AG04449 (cell line): ENCODE measurements at regions not wholly inside any gene's neighbourhood (a gene's known extent, or its start where the extent isn't known, plus 50 kb on each side); places are given as distances from the start of the nearest gene placed in this dataset.

Experiments used
- CTCF ChIA-PET: fragments of 350-600 bp; formaldehyde crosslinking; extraction: SDS; loops from one replicate; lab custom pipeline; 2021; ENCODE audit warnings: antibody characterized with exemption; lab: Yijun Ruan, JAX
- POLR2A ChIA-PET: fragments of 400-600, 350-600 bp; formaldehyde crosslinking; extraction: SDS; loops from one replicate; lab custom pipeline; 2020; ENCODE audit warnings: antibody characterized with exemption, inconsistent platforms; lab: Yijun Ruan, JAX
- DNase-seq: peaks from one replicate; pipeline ENCODE4 v3.0.0-alpha.2; 2010; ENCODE audit warnings: low read depth, low spot score
- H3K4me3 ChIP-seq: 2 replicates; pipeline ENCODE4 v1.5.1; 2011; ENCODE audit warnings: low read depth, mild to moderate bottlenecking, control low read depth, low read length
- CTCF ChIP-seq: IDR thresholded peaks from one replicate; pipeline ENCODE4 v1.5.1; 2011; ENCODE audit warnings: mild to moderate bottlenecking, moderate library complexity, low read length, control low read depth, inconsistent platforms; ENCODE audit not compliant: insufficient read depth; ENCODE audit errors: missing control alignments

- ChIA-PET POLR2A (no interaction called here), CTCF (interaction anchor here (0.5 kb wide), 1 partner anchor 125 kb away, joined by 4 read pairs; no protein-coding TSS in a partner anchor)
- H3K4me3 ChIP-seq, result no peak overlapping the region
- DNase-seq, result no peak
- TF ChIP-seq CTCF, result no peak
Measured at GRCh38 chr6:9458424-9458823, 956.5 kb downstream of the TFAP2A start.

- CTCF ChIA-PET, result no interaction called here
- TF ChIP-seq CTCF, result no peak
- DNase-seq, result no peak
- POLR2A ChIA-PET, result no interaction called here
- no peak overlapping the region for H3K4me3 ChIP-seq
Measured at GRCh38 chr6:9455864-9456658, 958.8 kb downstream of the TFAP2A start.

GRCh38 chr6:9439621-9440330 lies 975.1 kb downstream of the TFAP2A start:
- ChIA-PET POLR2A (no interaction called here), CTCF (no interaction called here)
- no peak overlapping the region for H3K4me3 ChIP-seq
- DNase-seq, result no peak
- TF ChIP-seq CTCF, result no peak

GRCh38 chr6:9437836-9438235 lies 977.0 kb downstream of the TFAP2A start:
- DNase-seq, result no peak
- TF ChIP-seq CTCF, result no peak
- ChIA-PET CTCF (no interaction called here), POLR2A (no interaction called here)
- no peak overlapping the region for H3K4me3 ChIP-seq

- ChIA-PET POLR2A (no interaction called here), CTCF (interaction anchor here (0.9 kb wide), 1 partner anchor 994 kb away, joined by 3 read pairs; no protein-coding TSS in a partner anchor)
- H3K4me3 ChIP-seq, result no peak overlapping the region
- TF ChIP-seq CTCF, result no peak
- no peak for DNase-seq
Measured at GRCh38 chr6:9435281-9435680, 979.6 kb downstream of the TFAP2A start.

- H3K4me3 ChIP-seq, result no peak overlapping the region
- ChIA-PET POLR2A (no interaction called here), CTCF (no interaction called here)
- DNase-seq, result no peak
- no peak for TF ChIP-seq CTCF
Measured at GRCh38 chr6:9431945-9432344, 982.9 kb downstream of the TFAP2A start.
